Chondrocyte (in vitro differentiated cells): ENCODE measurements at regions not wholly inside any gene's neighbourhood (a gene's known extent, or its start where the extent isn't known, plus 50 kb on each side); places are given as distances from the start of the nearest gene placed in this dataset.

Experiments
- DNase-seq: peaks from one replicate; pipeline ENCODE4 v3.0.0; 2021; ENCODE audit warnings: mixed read lengths, low spot score
- H3K27ac Mint-ChIP-seq: one replicate; pipeline ENCODE4 v1.8.0; 2021; ENCODE audit warnings: mild to moderate bottlenecking, moderate library complexity, mixed read lengths; ENCODE audit not compliant: unreplicated experiment
- H3K27me3 Mint-ChIP-seq: 2 replicates; pipeline ENCODE4 v1.8.0; 2021; ENCODE audit warnings: low read depth, mixed read lengths
- H3K36me3 Mint-ChIP-seq: 2 replicates; pipeline ENCODE4 v1.8.0; 2021; ENCODE audit warnings: low read depth, mixed read lengths
- H3K4me1 Mint-ChIP-seq: 2 replicates; pipeline ENCODE4 v1.8.0; 2021; ENCODE audit warnings: low read depth, mild to moderate bottlenecking, mixed read lengths
- H3K4me3 Mint-ChIP-seq: one replicate; pipeline ENCODE4 v1.8.0; 2021; ENCODE audit warnings: mild to moderate bottlenecking, moderate library complexity, mixed read lengths; ENCODE audit not compliant: unreplicated experiment
- H3K9me3 Mint-ChIP-seq: 2 replicates; pipeline ENCODE4 v1.8.0; 2021; ENCODE audit warnings: low read depth, mixed read lengths
- CTCF ChIP-seq: fragments of 200-600 bp; sonication (generic); IDR thresholded peaks from 2 replicates; pipeline ENCODE4 v1.5.0; 2021; ENCODE audit warnings: antibody characterized with exemption, mild to moderate bottlenecking, moderate library complexity

GRCh38 chr3:64355401-64355807, 130.1 kb upstream of the PRICKLE2 start:
- peaks cover 55% of the 10 kb centered on the region for H3K4me1 Mint-ChIP-seq
- H3K27ac Mint-ChIP-seq: peak overlapping the region; percentile 76
- TF ChIP-seq CTCF: no peak
- H3K36me3 Mint-ChIP-seq: no peaks in the 10 kb centered on the region
- H3K27me3 Mint-ChIP-seq: no peaks in the 10 kb centered on the region
- H3K4me3 Mint-ChIP-seq: peak overlapping the region; percentile 38
- H3K9me3 Mint-ChIP-seq: no peaks in the 10 kb centered on the region
- DNase-seq: no peak

- TF ChIP-seq CTCF: no peak
- Mint-ChIP-seq H3K4me3 (peak overlapping the region; percentile 38), H3K36me3 (no peaks in the 10 kb centered on the region), H3K27ac (peak overlapping the region; percentile 76), H3K27me3 (no peaks in the 10 kb centered on the region), H3K4me1 (peaks cover 60% of the 10 kb centered on the region), H3K9me3 (no peaks in the 10 kb centered on the region)
- DNase-seq: no peak
These were observed 129.7 kb upstream of the PRICKLE2 start for GRCh38 chr3:64354956-64355355.

GRCh38 chr3:64354221-64354620, 129.0 kb upstream of the PRICKLE2 start:
- Mint-ChIP-seq H3K36me3 (no peaks in the 10 kb centered on the region), H3K4me1 (peaks cover 62% of the 10 kb centered on the region), H3K27ac (peak overlapping the region; percentile 90), H3K4me3 (no peak overlapping the region), H3K9me3 (no peaks in the 10 kb centered on the region), H3K27me3 (no peaks in the 10 kb centered on the region)
- DNase-seq: no peak
- TF ChIP-seq CTCF: no peak

GRCh38 chr3:64353226-64353625, 128.0 kb upstream of the PRICKLE2 start:
- peaks cover 65% of the 10 kb centered on the region for H3K4me1 Mint-ChIP-seq
- no peaks in the 10 kb centered on the region for H3K36me3 Mint-ChIP-seq
- peak overlapping the region; percentile 31 for H3K4me3 Mint-ChIP-seq
- no peaks in the 10 kb centered on the region for H3K27me3 Mint-ChIP-seq
- peak overlapping the region; percentile 90 for H3K27ac Mint-ChIP-seq
- no peak for DNase-seq
- no peaks in the 10 kb centered on the region for H3K9me3 Mint-ChIP-seq
- no peak for TF ChIP-seq CTCF

GRCh38 chr3:64352639-64352992, 127.3 kb upstream of the PRICKLE2 start:
- no peaks in the 10 kb centered on the region for H3K9me3 Mint-ChIP-seq
- peaks cover 65% of the 10 kb centered on the region for H3K4me1 Mint-ChIP-seq
- peak overlapping the region; percentile 90 for H3K27ac Mint-ChIP-seq
- DNase-seq: no peak
- TF ChIP-seq CTCF: no peak
- no peaks in the 10 kb centered on the region for H3K27me3 Mint-ChIP-seq
- H3K36me3 Mint-ChIP-seq: no peaks in the 10 kb centered on the region
- H3K4me3 Mint-ChIP-seq: no peak overlapping the region
